ENCODE measurements at regions not wholly inside any gene's neighbourhood (a gene's known extent, or its start where the extent isn't known, plus 50 kb on each side); places are given as distances from the start of the nearest gene placed in this dataset.

DNA sequence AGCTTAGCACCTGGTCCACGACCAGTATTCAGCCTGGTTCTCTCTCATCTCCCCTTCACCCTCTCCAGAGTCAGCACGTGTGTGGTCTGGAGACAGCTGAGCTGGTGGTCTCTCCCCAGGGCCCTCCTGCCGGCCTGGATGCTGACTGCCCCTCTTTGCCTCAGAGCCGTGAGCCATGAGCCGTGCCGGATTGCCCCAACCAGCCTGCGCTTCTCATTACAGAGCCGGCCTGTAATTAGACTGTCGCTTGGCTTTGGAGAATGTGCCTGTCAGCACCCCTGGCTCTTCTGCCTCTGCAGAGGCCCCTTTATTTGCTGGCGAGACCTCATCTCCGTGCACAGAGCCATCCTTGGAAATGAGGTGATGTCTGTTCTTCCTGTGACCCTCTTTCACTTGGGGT is 118.7 kb upstream of the BOD1 start:
- TF ChIP-seq, protein P1, sequence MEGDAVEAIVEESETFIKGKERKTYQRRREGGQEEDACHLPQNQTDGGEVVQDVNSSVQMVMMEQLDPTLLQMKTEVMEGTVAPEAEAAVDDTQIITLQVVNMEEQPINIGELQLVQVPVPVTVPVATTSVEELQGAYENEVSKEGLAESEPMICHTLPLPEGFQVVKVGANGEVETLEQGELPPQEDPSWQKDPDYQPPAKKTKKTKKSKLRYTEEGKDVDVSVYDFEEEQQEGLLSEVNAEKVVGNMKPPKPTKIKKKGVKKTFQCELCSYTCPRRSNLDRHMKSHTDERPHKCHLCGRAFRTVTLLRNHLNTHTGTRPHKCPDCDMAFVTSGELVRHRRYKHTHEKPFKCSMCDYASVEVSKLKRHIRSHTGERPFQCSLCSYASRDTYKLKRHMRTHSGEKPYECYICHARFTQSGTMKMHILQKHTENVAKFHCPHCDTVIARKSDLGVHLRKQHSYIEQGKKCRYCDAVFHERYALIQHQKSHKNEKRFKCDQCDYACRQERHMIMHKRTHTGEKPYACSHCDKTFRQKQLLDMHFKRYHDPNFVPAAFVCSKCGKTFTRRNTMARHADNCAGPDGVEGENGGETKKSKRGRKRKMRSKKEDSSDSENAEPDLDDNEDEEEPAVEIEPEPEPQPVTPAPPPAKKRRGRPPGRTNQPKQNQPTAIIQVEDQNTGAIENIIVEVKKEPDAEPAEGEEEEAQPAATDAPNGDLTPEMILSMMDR (IDR thresholded peaks at IDR 0.05): no peak
- TF ChIP-seq ZFX (IDR thresholded peaks at IDR 0.05; ENCODE audit: borderline replicate concordance): no peak
